HG03442 (cell line): ENCODE measurements at regions not wholly inside any gene's neighbourhood (a gene's known extent, or its start where the extent isn't known, plus 50 kb on each side); places are given as distances from the start of the nearest gene placed in this dataset.

ENCODE experiments used
- ATAC-seq: cut with Tn5 transposase; IDR thresholded peaks from one replicate; pipeline ENCODE4 v1.9.1; 2021; ENCODE audit warnings: mild to moderate bottlenecking, moderate library complexity; ENCODE audit not compliant: unreplicated experiment

DNA sequence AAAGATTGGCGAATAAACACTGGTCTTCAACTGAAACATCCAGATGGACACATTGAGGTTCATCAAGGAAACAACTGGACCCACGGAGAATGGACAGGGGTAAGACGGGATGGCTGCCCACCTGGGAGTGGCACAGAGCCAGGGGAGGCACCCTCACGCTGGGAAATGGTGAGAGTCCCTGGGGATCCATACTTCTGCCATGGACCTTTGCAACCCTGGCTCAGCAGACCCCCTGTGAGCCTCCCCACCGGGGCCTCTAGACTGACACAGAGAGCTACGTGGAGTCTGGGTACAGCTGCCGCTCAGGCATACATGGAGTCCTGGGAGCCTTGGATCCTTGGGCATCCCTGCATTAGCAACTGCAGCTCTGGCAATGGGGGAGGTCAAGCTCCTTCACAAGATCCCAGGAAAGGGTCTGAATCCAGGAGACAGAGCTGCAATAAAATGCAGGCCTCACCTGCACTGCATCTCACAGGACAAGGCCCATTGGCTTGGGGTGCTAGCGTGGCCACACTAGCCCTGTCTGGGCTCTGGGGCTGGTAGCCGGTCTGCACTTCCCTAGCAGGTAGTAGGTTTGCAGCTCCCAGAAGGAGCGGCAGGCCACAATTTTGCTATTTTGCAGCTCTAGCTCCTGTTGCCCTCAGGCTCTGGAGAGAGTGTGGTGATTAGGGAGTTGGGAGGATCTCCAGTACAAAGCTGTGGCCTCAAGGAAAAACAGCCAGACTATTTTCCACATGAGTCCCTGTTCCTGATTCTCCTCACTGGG, 496.4 kb upstream of the LRRC4C start:
- no peak for ATAC-seq

DNA sequence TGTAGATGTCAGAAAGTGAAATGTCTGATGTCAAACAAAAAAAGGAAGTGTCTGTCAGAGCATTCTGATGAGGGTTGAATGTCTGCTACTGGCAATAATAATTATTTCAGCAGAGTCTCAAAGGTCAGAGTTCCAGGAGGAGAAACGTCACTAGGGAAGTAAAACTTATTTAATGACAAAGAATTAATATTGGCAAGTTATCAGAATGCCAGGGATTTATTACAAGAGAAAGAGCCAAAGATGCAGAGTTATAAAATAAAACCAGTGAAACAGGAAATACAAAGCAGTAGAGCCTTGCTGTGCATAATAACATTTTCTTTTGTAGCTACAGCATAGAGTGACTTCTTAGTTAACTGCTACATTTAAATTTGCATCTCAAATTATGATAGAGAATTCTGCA, 504.0 kb upstream of the LRRC4C start:
- ATAC-seq: no peak

DNA sequence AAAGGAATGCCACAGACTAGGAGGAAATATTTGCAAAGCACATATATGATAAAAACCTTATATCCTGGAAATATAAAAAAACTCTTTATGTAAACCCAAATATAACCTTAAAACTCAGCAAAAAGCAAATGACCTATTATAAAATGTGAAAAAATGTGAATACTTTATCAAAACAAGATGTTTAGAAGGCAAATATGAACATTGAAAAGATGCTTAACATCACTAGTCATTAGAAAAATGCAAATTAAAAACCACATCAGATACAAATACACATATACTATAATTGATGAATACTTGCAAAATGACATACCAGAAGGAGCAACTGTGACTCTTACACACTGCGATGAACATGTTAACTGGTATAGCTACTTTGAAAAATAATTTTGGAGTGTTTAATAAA, 511.2 kb upstream of the LRRC4C start:
- no peak for ATAC-seq

- ATAC-seq: no peak
Observed at GRCh38 chr11:41971592-41971991, 512.1 kb upstream of the LRRC4C start.

GRCh38 chr11:41978945-41979344, 519.5 kb upstream of the LRRC4C start:
- ATAC-seq: no peak

DNA sequence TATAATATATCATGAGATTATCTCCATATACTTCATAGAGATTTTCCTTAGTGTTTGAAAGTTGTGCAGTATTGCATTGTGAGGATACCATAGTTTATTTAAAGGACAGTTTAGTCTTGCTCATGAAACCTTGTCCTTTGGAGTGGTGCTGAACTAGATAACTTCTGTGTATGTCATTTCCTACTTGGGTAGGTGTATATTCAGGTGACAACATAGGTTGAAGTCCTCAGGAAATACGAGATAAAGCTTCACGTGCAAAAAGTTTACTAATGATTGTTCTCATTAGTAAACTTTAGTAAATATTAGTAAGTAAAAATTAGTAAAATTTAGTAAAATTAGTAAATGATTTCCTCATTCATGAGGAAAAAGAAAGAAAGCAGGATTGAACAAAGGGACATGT, 521.3 kb upstream of the LRRC4C start:
- ATAC-seq: no peak

- ATAC-seq: no peak
Observed at GRCh38 chr11:41982276-41982675, 522.8 kb upstream of the LRRC4C start.

DNA sequence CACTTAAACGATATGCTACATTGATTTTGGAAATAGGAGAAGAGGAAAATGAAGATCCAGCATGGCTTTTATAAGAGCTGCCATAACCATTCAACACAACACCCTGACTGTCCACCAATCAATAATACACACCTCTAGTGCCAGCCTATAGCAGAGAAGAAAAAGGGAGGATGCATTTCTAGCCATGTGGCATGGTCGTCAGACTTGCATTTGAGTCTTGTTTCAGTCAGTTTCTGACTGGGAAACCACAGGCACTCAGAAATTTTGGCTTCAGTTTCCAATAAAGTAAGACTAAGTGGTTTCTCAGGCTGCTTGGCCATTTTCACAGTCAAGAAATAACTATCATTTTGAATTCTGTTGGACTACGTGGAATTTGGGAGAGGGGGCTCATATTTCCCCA, 523.5 kb upstream of the LRRC4C start:
- ATAC-seq: no peak

GRCh38 chr11:41983475-41983874, 524.0 kb upstream of the LRRC4C start:
- ATAC-seq: no peak

DNA sequence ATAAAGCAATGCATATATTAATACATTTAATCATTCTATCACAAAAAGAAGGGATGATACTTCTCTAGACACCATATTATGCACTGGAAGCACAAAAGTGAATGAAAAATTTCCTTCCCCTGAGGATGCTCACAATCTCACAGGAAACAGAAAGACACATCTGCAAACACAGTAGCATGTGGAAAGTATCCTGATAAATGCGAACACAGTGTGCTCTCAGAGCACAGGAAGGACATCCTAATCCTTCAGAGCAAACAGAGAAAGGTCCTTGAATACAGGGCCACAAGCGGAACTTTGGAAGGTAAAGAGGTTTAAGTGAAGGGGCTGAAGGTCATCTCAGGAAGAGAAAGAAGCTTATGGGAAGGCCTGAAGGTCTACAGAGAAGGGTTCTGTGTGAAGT, 524.6 kb upstream of the LRRC4C start:
- ATAC-seq: no peak

DNA sequence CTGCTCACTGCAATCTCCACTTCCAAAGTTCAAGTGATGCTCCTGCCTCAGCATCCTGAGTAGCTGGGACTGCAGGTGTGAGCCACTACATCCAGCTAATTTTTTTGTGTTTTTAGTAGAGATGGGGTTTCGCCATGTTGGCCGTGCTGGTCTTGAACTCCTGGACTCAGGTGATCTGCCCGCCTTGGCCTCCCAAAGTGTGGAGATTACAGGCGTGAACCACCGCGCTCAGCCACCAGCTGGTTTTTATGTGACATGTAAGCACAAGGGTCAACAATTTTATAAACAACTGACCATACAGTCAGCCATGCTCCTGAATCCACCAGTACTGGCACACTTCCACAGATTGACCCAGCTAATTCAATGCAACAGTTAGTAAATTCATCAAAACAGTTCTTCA, 526.3 kb upstream of the LRRC4C start:
- no peak for ATAC-seq

DNA sequence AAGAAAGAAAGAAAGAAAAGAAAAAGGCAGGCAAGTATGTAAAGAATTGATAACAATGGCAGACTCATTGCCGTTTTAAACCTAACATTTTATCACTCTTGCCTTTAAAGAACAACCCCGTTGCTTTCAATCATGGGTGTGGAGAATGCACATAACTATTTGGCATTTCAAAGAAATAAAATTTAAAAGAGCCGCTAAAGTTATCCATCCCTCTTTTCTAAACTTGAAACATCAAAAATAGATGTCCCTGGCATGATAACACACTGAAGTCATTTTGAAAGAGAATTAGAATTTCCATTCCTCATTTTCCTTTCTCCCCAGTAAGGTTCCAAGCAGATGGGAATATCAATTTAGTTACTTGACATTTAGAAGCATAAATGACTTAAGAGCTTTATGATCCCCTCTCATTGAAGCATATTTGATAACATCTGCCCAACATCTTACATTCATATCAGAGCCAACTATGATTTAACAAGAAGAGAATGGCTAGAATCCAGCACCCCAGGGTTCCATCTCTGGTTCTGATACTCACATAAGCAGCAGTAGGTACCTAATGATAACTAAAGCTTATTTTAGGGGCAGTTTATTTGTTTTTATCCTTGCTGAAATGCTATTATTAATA, 529.6 kb upstream of the LRRC4C start:
- no peak for ATAC-seq

- ATAC-seq: no peak
Observed at GRCh38 chr11:41989823-41990380, 530.5 kb upstream of the LRRC4C start.

DNA sequence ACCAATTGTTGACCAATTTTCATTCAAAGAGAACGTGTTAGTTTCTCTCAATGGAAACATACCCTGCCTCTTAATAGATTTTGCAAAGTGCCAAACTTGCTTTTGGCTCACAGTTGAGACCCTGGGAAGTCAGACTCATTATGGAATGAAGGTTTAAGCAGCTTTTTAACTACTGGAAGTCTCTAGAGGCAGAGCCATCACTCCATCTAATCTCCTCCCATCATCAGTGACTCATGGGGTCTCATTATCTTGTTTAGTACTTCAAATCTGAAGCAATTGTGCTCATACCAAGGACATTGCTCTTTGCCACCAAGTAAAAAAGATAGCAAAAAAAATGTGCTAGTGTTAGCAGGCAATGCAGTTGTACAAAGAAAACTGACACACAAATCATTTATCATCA, 537.1 kb upstream of the LRRC4C start:
- no peak for ATAC-seq

GRCh38 chr11:41997844-41998401, 538.5 kb upstream of the LRRC4C start:
- ATAC-seq: no peak

GRCh38 chr11:41999066-41999465, 539.6 kb upstream of the LRRC4C start:
- ATAC-seq: no peak

DNA sequence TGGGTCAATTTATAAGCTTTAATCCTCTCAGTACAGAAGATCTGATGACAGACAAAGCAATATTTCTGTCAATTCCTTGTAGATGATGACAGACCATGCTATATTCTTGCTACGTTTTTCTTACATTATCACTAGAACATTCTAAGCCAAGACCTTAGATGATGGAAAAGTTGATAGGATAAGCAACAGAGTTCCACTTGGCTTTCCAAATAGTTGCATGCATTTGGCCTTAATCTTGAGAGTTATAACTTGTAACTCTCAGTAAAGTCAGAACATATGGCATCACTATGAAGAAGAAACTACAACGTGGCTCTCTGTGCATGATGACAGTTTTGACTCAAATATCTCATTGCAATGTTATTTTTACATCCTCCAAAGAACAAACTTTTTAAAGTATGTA, 544.3 kb upstream of the LRRC4C start:
- ATAC-seq: no peak

GRCh38 chr11:42006766-42007165, 547.3 kb upstream of the LRRC4C start:
- ATAC-seq: no peak

- ATAC-seq: no peak
Observed at GRCh38 chr11:42012271-42012670, 552.8 kb upstream of the LRRC4C start.

DNA sequence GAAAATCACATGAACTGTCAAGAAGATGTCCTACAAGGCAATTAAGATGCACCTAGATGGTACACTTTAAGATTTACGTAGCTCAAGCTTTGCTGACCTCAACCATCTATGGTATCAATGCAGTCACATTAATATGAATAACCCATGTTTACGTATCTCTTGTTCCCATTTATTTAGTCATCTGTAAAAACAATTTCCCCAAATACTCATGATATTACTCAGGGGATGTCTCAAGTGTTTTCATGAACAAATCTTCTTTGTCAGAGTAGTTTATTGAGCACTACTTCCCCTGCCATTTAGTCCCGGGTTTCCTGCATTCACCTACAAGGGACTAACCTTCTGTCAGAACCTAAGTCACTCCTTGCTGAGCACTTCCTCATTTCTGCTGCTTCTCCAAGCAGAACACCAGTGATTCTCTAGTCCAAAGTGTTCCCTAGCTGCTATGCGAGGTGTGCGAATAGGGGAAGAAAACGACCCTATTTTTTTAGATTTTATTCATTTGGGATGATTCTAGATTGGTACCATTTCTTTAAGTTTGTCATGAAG, 554.3 kb upstream of the LRRC4C start:
- no peak for ATAC-seq

GRCh38 chr11:42021911-42022310, 562.5 kb upstream of the LRRC4C start:
- no peak for ATAC-seq

DNA sequence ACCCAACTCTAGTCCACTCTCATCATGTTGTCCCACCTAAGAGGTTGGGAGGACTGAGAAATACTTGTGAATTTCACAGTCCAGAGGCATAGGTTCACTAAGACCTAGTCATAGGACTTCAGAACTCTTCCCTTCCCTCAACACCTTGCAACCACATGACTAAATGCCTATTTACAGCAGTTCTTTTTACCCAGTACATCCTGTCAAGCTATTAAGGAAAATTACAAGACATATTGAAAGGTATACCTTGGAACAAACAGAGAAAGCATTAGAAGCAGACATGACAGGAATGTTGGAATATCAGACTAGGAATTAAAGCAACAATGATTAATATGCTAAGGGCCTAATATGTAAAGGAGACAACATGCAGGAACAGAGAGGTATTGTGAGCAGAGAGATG, 563.8 kb upstream of the LRRC4C start:
- ATAC-seq: no peak
